HepG2 (cell line): ENCODE measurements at regions not wholly inside any gene's neighbourhood (a gene's known extent, or its start where the extent isn't known, plus 50 kb on each side); places are given as distances from the start of the nearest gene placed in this dataset.

Source experiments
- ATAC-seq: fragments of 200-7000 bp; cut with Tn5 transposase; 3 replicates; pipeline ENCODE4 v1.9.1; 2020; ENCODE audit warnings: mild to moderate bottlenecking, moderate library complexity
- BruUV-seq: library from RNA; stranded (reverse); fragments of 400-500 nt; replicated peaks from 2 replicates; lab custom pipeline; 2021; lab: Mats Ljungman, UMichigan
- CTCF ChIA-PET: fragments of 300-600 bp; formaldehyde crosslinking; extraction: SDS; loops from one replicate; lab custom pipeline; 2021; ENCODE audit warnings: low total read pairs, inconsistent platforms, low intra/inter-chr PET ratio; lab: Yijun Ruan, JAX
- POLR2A ChIA-PET: fragments of 350-600 bp; sonication (Branson Sonifier 250); formaldehyde crosslinking; loops from one replicate; lab custom pipeline; 2020; ENCODE audit warnings: antibody characterized with exemption, inconsistent platforms; lab: Yijun Ruan, JAX
- DNase-seq: peaks from one replicate; pipeline ENCODE4 v3.0.0-alpha.2; 2015; ENCODE audit warnings: low spot score
- FAIRE-seq: peaks from 3 replicates; lab custom pipeline; 2011; peaks lifted over from hg19 to GRCh38; lab: Jason Lieb, UNC
- H2AFZ ChIP-seq: one replicate; pipeline ENCODE4 v1.6.1; 2011; ENCODE audit warnings: low read length, inconsistent platforms
- H3K27ac ChIP-seq: fragments of 300-600 bp; 3 replicates; pipeline ENCODE4 v1.8.0; 2011; ENCODE audit warnings: mixed run types, mild to moderate bottlenecking, mixed read lengths, low read length, inconsistent platforms; ENCODE audit not compliant: insufficient read depth; ENCODE audit errors: extremely low read length
- H3K27me3 ChIP-seq, 2 experiments: fragments of 200-600 bp in 1 of 2; 2 replicates in 1 of 2; 3 replicates in 1 of 2; pipeline versions ENCODE4 v1.6.0 to v1.8.0; 2011; ENCODE audit warnings: low read length in 2 of 2, mild to moderate bottlenecking in 2 of 2, moderate library complexity in 2 of 2, inconsistent platforms in 1 of 2; ENCODE audit not compliant: insufficient read depth in 2 of 2, control insufficient read depth in 1 of 2
- H3K36me3 ChIP-seq, 2 experiments: fragments of 200-600 bp in 1 of 2; replicated peaks in 1 of 2; 2 replicates in 1 of 2; 3 replicates in 1 of 2; pipeline versions ENCODE4 v1.5.1 to v1.8.0; 2011; ENCODE audit warnings: low read length in 2 of 2, inconsistent platforms in 1 of 2; ENCODE audit not compliant: insufficient read depth in 2 of 2, control insufficient read depth in 1 of 2
- H3K4me1 ChIP-seq: 2 replicates; pipeline ENCODE4 v1.5.1; 2012; ENCODE audit warnings: low read length, inconsistent platforms; ENCODE audit not compliant: insufficient read depth
- H3K4me2 ChIP-seq: 2 replicates; pipeline ENCODE4 v1.6.0; 2011; ENCODE audit warnings: low read depth, low read length, inconsistent platforms
- H3K4me3 ChIP-seq, 3 experiments: fragments of 200-600 bp in 1 of 3; sonication (generic), shearing (Covaris generic) in 1 of 3; replicated peaks in 1 of 3; 2 replicates each; pipeline ENCODE4 v1.5.1; 2011 to 2016; ENCODE audit warnings: low read length in 3 of 3, inconsistent platforms in 2 of 3, low read depth in 2 of 3, mild to moderate bottlenecking in 2 of 3, control low read depth in 1 of 3, mixed read lengths in 1 of 3; ENCODE audit not compliant: insufficient read depth in 1 of 3
- H3K79me2 ChIP-seq: one replicate; pipeline ENCODE4 v1.6.1; 2011; ENCODE audit warnings: low read length, inconsistent platforms; ENCODE audit not compliant: insufficient read depth
- H3K9ac ChIP-seq: 2 replicates; pipeline ENCODE4 v1.6.0; 2011; ENCODE audit warnings: mild to moderate bottlenecking, low read depth, low read length, inconsistent platforms; ENCODE audit not compliant: insufficient read depth
- H3K9me3 ChIP-seq: 2 replicates; pipeline ENCODE4 v1.5.1; 2012; ENCODE audit warnings: mild to moderate bottlenecking, low read length
- H4K20me1 ChIP-seq: 2 replicates; pipeline ENCODE4 v1.6.0; 2011; ENCODE audit warnings: inconsistent platforms, mild to moderate bottlenecking, low read length, moderate library complexity; ENCODE audit not compliant: insufficient read depth
- BRF2 ChIP-seq: sonication (generic); formaldehyde crosslinking; IDR thresholded peaks from 2 replicates; pipeline ENCODE4 v1.8.1; 2022; ENCODE audit warnings: mild to moderate bottlenecking, missing genetic modification reagents
- CSRNP1 ChIP-seq: sonication (generic); formaldehyde crosslinking; IDR thresholded peaks from 2 replicates; pipeline ENCODE4 v1.8.1; 2023; ENCODE audit warnings: mild to moderate bottlenecking, missing genetic modification reagents
- GTF3A ChIP-seq: sonication (generic); formaldehyde crosslinking; conservative IDR thresholded peaks from 2 replicates; pipeline ENCODE4 v1.4.0; 2020; ENCODE audit warnings: mild to moderate bottlenecking, missing genetic modification reagents
- PAWR ChIP-seq: sonication (generic); formaldehyde crosslinking; IDR thresholded peaks from 2 replicates; pipeline ENCODE4 v1.4.0; 2020; ENCODE audit warnings: missing genetic modification reagents, mild to moderate bottlenecking, borderline replicate concordance
- PHF20 ChIP-seq: sonication (generic); formaldehyde crosslinking; IDR thresholded peaks from 2 replicates; pipeline ENCODE4 v1.5.0; 2020; ENCODE audit warnings: mild to moderate bottlenecking, missing genetic modification reagents
- STAT6 ChIP-seq: sonication (generic); formaldehyde crosslinking; IDR thresholded peaks from 2 replicates; pipeline ENCODE4 v1.4.0; 2020; ENCODE audit warnings: missing genetic modification reagents, mild to moderate bottlenecking, borderline replicate concordance
- ZBED4 ChIP-seq: sonication (generic); formaldehyde crosslinking; IDR thresholded peaks from 2 replicates; pipeline ENCODE4 v1.4.0; 2020; ENCODE audit warnings: missing genetic modification reagents, borderline replicate concordance
- ZBTB37 ChIP-seq: sonication (generic); formaldehyde crosslinking; IDR thresholded peaks from 2 replicates; pipeline ENCODE4 v1.4.0; 2020; ENCODE audit warnings: mild to moderate bottlenecking, missing genetic modification reagents
- ZKSCAN8 ChIP-seq: IDR thresholded peaks from 2 replicates; pipeline ENCODE4 v1.6.1; 2016; ENCODE audit warnings: borderline replicate concordance, missing genetic modification reagents, missing compliant biosample characterization
- ZNF30 ChIP-seq: sonication (generic); formaldehyde crosslinking; IDR thresholded peaks from 2 replicates; pipeline ENCODE4 v1.5.0; 2020; ENCODE audit warnings: mild to moderate bottlenecking, missing genetic modification reagents
- ZNF496 ChIP-seq: sonication (generic); formaldehyde crosslinking; IDR thresholded peaks from 2 replicates; pipeline ENCODE4 v1.8.1; 2023; ENCODE audit warnings: mild to moderate bottlenecking, moderate library complexity, missing genetic modification reagents; ENCODE audit not compliant: insufficient replicate concordance
- ZNF782 ChIP-seq: sonication (generic); formaldehyde crosslinking; IDR thresholded peaks from 2 replicates; pipeline ENCODE4 v1.4.0; 2020; ENCODE audit warnings: missing genetic modification reagents, mild to moderate bottlenecking, borderline replicate concordance
- WGBS: methylation state at CpG from one replicate; pipeline ENCODE4 v1.1.6; 2017; ENCODE audit warnings: low lambda C conversion rate; 5-methylcytosine and 5-hydroxymethylcytosine counted together
- in situ Hi-C: cut with HindIII; loops from 2 replicates; pipeline ENCODE4 v1.10.0; 2017; ENCODE audit warnings: low pct_unique_long_range_greater_than_20kb; ENCODE audit not compliant: extremely low pct_ligation_motif_present
- intact Hi-C: fragments of 100-400 bp; cut with micrococcal nuclease; formaldehyde crosslinking; loops from one replicate; pipeline ENCODE4 v1.10.0; 2022; ENCODE audit not compliant: unreplicated experiment

GRCh38 chr6:44734886-44735629 lies 347.6 kb downstream of the CDC5L start:
- BruUV-seq, result no TSS peak
- peaks cover 15% of the 10 kb centered on the region for H3K4me1 ChIP-seq
- no peak overlapping the region for H3K27ac ChIP-seq
- no peaks in the 10 kb centered on the region for H3K79me2 ChIP-seq
- intact Hi-C loops, result no loop called here
- ChIA-PET POLR2A (no interaction called here), CTCF (no interaction called here)
- in situ Hi-C loops, result no loop called here
- H3K4me3 ChIP-seq, result no peak overlapping the region
- no peak overlapping the region for H3K4me2 ChIP-seq
- DNase-seq (no peak), ATAC-seq (no peak), FAIRE-seq (no peak)
- H2AFZ ChIP-seq, result no peak overlapping the region
- H3K27me3 ChIP-seq, result peaks cover 0 to 15% of the 10 kb centered on the region in 2 experiments; a peak in 4 of 5 replicates
- H3K9me3 ChIP-seq, result no peaks in the 10 kb centered on the region
- H3K9ac ChIP-seq, result no peak overlapping the region
- H3K36me3 ChIP-seq, result no peaks in the 10 kb centered on the region
- H4K20me1 ChIP-seq, result no peaks in the 10 kb centered on the region
- 6% methylated on average over 5 of the region's 5 CpGs for WGBS
- TF ChIP-seq CSRNP1 (no peak), ZKSCAN8 (CRISPR knock-in tag) (no peak), ZNF30 (CRISPR knock-in tag) (no peak), PAWR (CRISPR knock-in tag) (no peak), ZBTB37 (CRISPR knock-in tag) (no peak), STAT6 (CRISPR knock-in tag) (no peak), PHF20 (CRISPR knock-in tag) (no peak), ZNF782 (CRISPR knock-in tag) (no peak), ZBED4 (CRISPR knock-in tag) (no peak), GTF3A (no peak), BRF2 (CRISPR knock-in tag) (no peak), ZNF496 (CRISPR knock-in tag) (no peak)
